HepG2 (cell line): ENCODE measurements at regions not wholly inside any gene's neighbourhood (a gene's known extent, or its start where the extent isn't known, plus 50 kb on each side); places are given as distances from the start of the nearest gene placed in this dataset.

Source experiments
- ATAC-seq: fragments of 200-7000 bp; cut with Tn5 transposase; 3 replicates; pipeline ENCODE4 v1.9.1; 2020; ENCODE audit warnings: mild to moderate bottlenecking, moderate library complexity
- BruUV-seq: library from RNA; stranded (reverse); fragments of 400-500 nt; replicated peaks from 2 replicates; lab custom pipeline; 2021; lab: Mats Ljungman, UMichigan
- CTCF ChIA-PET: fragments of 300-600 bp; formaldehyde crosslinking; extraction: SDS; loops from one replicate; lab custom pipeline; 2021; ENCODE audit warnings: low total read pairs, inconsistent platforms, low intra/inter-chr PET ratio; lab: Yijun Ruan, JAX
- POLR2A ChIA-PET: fragments of 350-600 bp; sonication (Branson Sonifier 250); formaldehyde crosslinking; loops from one replicate; lab custom pipeline; 2020; ENCODE audit warnings: antibody characterized with exemption, inconsistent platforms; lab: Yijun Ruan, JAX
- DNase-seq: peaks from one replicate; pipeline ENCODE4 v3.0.0-alpha.2; 2015; ENCODE audit warnings: low spot score
- FAIRE-seq: peaks from 3 replicates; lab custom pipeline; 2011; peaks lifted over from hg19 to GRCh38; lab: Jason Lieb, UNC
- H2AFZ ChIP-seq: one replicate; pipeline ENCODE4 v1.6.1; 2011; ENCODE audit warnings: low read length, inconsistent platforms
- H3K27ac ChIP-seq: fragments of 300-600 bp; 3 replicates; pipeline ENCODE4 v1.8.0; 2011; ENCODE audit warnings: mixed run types, mild to moderate bottlenecking, mixed read lengths, low read length, inconsistent platforms; ENCODE audit not compliant: insufficient read depth; ENCODE audit errors: extremely low read length
- H3K27me3 ChIP-seq, 2 experiments: fragments of 200-600 bp in 1 of 2; 2 replicates in 1 of 2; 3 replicates in 1 of 2; pipeline versions ENCODE4 v1.6.0 to v1.8.0; 2011; ENCODE audit warnings: low read length in 2 of 2, mild to moderate bottlenecking in 2 of 2, moderate library complexity in 2 of 2, inconsistent platforms in 1 of 2; ENCODE audit not compliant: insufficient read depth in 2 of 2, control insufficient read depth in 1 of 2
- H3K36me3 ChIP-seq, 2 experiments: fragments of 200-600 bp in 1 of 2; replicated peaks in 1 of 2; 2 replicates in 1 of 2; 3 replicates in 1 of 2; pipeline versions ENCODE4 v1.5.1 to v1.8.0; 2011; ENCODE audit warnings: low read length in 2 of 2, inconsistent platforms in 1 of 2; ENCODE audit not compliant: insufficient read depth in 2 of 2, control insufficient read depth in 1 of 2
- H3K4me1 ChIP-seq: 2 replicates; pipeline ENCODE4 v1.5.1; 2012; ENCODE audit warnings: low read length, inconsistent platforms; ENCODE audit not compliant: insufficient read depth
- H3K4me2 ChIP-seq: 2 replicates; pipeline ENCODE4 v1.6.0; 2011; ENCODE audit warnings: low read depth, low read length, inconsistent platforms
- H3K4me3 ChIP-seq, 3 experiments: fragments of 200-600 bp in 1 of 3; sonication (generic), shearing (Covaris generic) in 1 of 3; replicated peaks in 1 of 3; 2 replicates each; pipeline ENCODE4 v1.5.1; 2011 to 2016; ENCODE audit warnings: low read length in 3 of 3, inconsistent platforms in 2 of 3, low read depth in 2 of 3, mild to moderate bottlenecking in 2 of 3, control low read depth in 1 of 3, mixed read lengths in 1 of 3; ENCODE audit not compliant: insufficient read depth in 1 of 3
- H3K79me2 ChIP-seq: one replicate; pipeline ENCODE4 v1.6.1; 2011; ENCODE audit warnings: low read length, inconsistent platforms; ENCODE audit not compliant: insufficient read depth
- H3K9ac ChIP-seq: 2 replicates; pipeline ENCODE4 v1.6.0; 2011; ENCODE audit warnings: mild to moderate bottlenecking, low read depth, low read length, inconsistent platforms; ENCODE audit not compliant: insufficient read depth
- H3K9me3 ChIP-seq: 2 replicates; pipeline ENCODE4 v1.5.1; 2012; ENCODE audit warnings: mild to moderate bottlenecking, low read length
- H4K20me1 ChIP-seq: 2 replicates; pipeline ENCODE4 v1.6.0; 2011; ENCODE audit warnings: inconsistent platforms, mild to moderate bottlenecking, low read length, moderate library complexity; ENCODE audit not compliant: insufficient read depth
- ATM ChIP-seq: fragments of 450-650 bp; IDR thresholded peaks from 2 replicates; pipeline ENCODE4 v1.7.1; 2017; ENCODE audit warnings: mild to moderate bottlenecking, borderline replicate concordance
- CREB1 ChIP-seq, 2 experiments: fragments of 450-650 bp in 1 of 2; IDR thresholded peaks; 2 replicates each; pipeline ENCODE4 v1.6.1; 2016 to 2017; ENCODE audit warnings: control low read depth in 1 of 2, mild to moderate bottlenecking in 1 of 2, missing compliant biosample characterization in 1 of 2, missing genetic modification characterization in 1 of 2
- E2F1 ChIP-seq: sonication (generic); formaldehyde crosslinking; IDR thresholded peaks from 2 replicates; pipeline ENCODE4 v1.5.0; 2020; ENCODE audit warnings: missing genetic modification reagents
- FOSL1 ChIP-seq: sonication (generic); formaldehyde crosslinking; IDR thresholded peaks from 2 replicates; pipeline ENCODE4 v1.9.0; 2021; ENCODE audit warnings: missing genetic modification reagents, borderline replicate concordance
- IRX3 ChIP-seq: sonication (generic); formaldehyde crosslinking; IDR thresholded peaks from 2 replicates; pipeline ENCODE4 v1.8.1; 2023; ENCODE audit warnings: mild to moderate bottlenecking, low read depth, missing genetic modification reagents, borderline replicate concordance
- MNT ChIP-seq: fragments of 450-650 bp; IDR thresholded peaks from 2 replicates; pipeline ENCODE4 v1.6.1; 2016
- PHF5A ChIP-seq: IDR thresholded peaks from one replicate; pipeline ENCODE4 v1.6.1; 2018; ENCODE audit warnings: low read depth, missing genetic modification reagents; ENCODE audit not compliant: unreplicated experiment
- RAD51 ChIP-seq: fragments of 450-650 bp; IDR thresholded peaks from 2 replicates; pipeline ENCODE4 v1.6.1; 2016; ENCODE audit warnings: borderline replicate concordance
- TAF15 ChIP-seq: fragments of 200-400 bp; formaldehyde crosslinking; IDR thresholded peaks from one replicate; pipeline ENCODE4 v1.6.1; 2018; ENCODE audit warnings: mild to moderate bottlenecking, low read depth, low read length; ENCODE audit not compliant: poor library complexity, severe bottlenecking
- TCF7L2 ChIP-seq: IDR thresholded peaks from 2 replicates; pipeline ENCODE4 v1.6.1; 2011; ENCODE audit warnings: mild to moderate bottlenecking, low read depth, low read length, moderate library complexity
- USF2 ChIP-seq, 2 experiments: sonication (generic) in 1 of 2; formaldehyde crosslinking in 1 of 2; IDR thresholded peaks; 2 replicates each; pipeline versions ENCODE4 v1.5.1 to v1.6.1; 2011 to 2020; ENCODE audit warnings: borderline replicate concordance in 1 of 2, low read depth in 1 of 2, low read length in 1 of 2, mild to moderate bottlenecking in 1 of 2, missing genetic modification reagents in 1 of 2, moderate library complexity in 1 of 2
- ZNF180 ChIP-seq: sonication (generic); formaldehyde crosslinking; IDR thresholded peaks from 2 replicates; pipeline ENCODE4 v1.4.0; 2020; ENCODE audit warnings: low read depth, missing genetic modification reagents, borderline replicate concordance
- ZNF558 ChIP-seq: sonication (generic); formaldehyde crosslinking; IDR thresholded peaks from 2 replicates; pipeline ENCODE4 v1.9.0; 2022; ENCODE audit warnings: mild to moderate bottlenecking, missing genetic modification reagents, borderline replicate concordance
- ZNF724P ChIP-seq: sonication (generic); formaldehyde crosslinking; IDR thresholded peaks from 2 replicates; pipeline ENCODE4 v1.8.0; 2022; ENCODE audit warnings: missing genetic modification reagents, borderline replicate concordance
- ZNF883 ChIP-seq: sonication (generic); formaldehyde crosslinking; IDR thresholded peaks from 2 replicates; pipeline ENCODE4 v1.5.1; 2020; ENCODE audit warnings: mild to moderate bottlenecking, missing genetic modification reagents; ENCODE audit errors: not compliant biosample characterization
- WGBS: methylation state at CpG from one replicate; pipeline ENCODE4 v1.1.6; 2017; ENCODE audit warnings: low lambda C conversion rate; 5-methylcytosine and 5-hydroxymethylcytosine counted together
- in situ Hi-C: cut with HindIII; loops from 2 replicates; pipeline ENCODE4 v1.10.0; 2017; ENCODE audit warnings: low pct_unique_long_range_greater_than_20kb; ENCODE audit not compliant: extremely low pct_ligation_motif_present
- intact Hi-C: fragments of 100-400 bp; cut with micrococcal nuclease; formaldehyde crosslinking; loops from one replicate; pipeline ENCODE4 v1.10.0; 2022; ENCODE audit not compliant: unreplicated experiment

DNA sequence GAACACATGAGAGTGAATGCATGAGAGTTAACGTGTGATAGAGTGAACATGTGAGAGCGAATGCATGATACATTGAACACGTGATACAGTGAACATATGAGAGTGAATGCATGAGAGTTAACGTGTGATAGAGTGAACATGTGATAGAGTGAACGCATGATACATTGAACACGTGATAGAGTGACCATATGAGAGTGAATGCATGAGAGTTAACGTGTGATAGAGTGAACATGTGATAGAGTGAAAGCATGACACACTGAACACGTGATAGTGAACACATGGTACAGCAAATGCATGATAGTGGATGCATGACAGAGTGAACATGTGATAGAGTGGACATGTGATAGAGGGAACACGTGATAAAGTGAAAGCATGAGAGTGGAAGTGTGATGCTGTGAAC is 517.9 kb downstream of the EIPR1 start:
- TF ChIP-seq ZNF883 (CRISPR knock-in tag) = no peak
- TF ChIP-seq TCF7L2 = no peak
- TF ChIP-seq ZNF180 (CRISPR knock-in tag) = no peak
- no peak for TF ChIP-seq E2F1 (CRISPR knock-in tag)
- TF ChIP-seq PHF5A = no peak
- TF ChIP-seq ZNF558 (CRISPR knock-in tag) = no peak
- TF ChIP-seq RAD51 = peak; percentile 86
- no peak for TF ChIP-seq FOSL1 (CRISPR knock-in tag)
- no peak for TF ChIP-seq TAF15
- 0 out of 2 replicates have a peak, but pooled peaks have one; percentile 1 for TF ChIP-seq CREB1 (IDR thresholded peaks at IDR 0.05)
- no peak for TF ChIP-seq CREB1 (CRISPR knock-in tag; IDR thresholded peaks at IDR 0.05)
- no peak for TF ChIP-seq IRX3 (CRISPR knock-in tag)
- TF ChIP-seq USF2 (IDR thresholded peaks at IDR 0.05; ENCODE audit: low read depth, low read length) = peak; percentile 79
- no peak for TF ChIP-seq USF2 (CRISPR knock-in tag; IDR thresholded peaks at IDR 0.05; ENCODE audit: borderline replicate concordance)
- TF ChIP-seq ZNF724P = no peak
- TF ChIP-seq ATM = no peak
- TF ChIP-seq MNT = peak; percentile 100
- H2AFZ ChIP-seq = no peak overlapping the region
- no peaks in the 10 kb centered on the region for H3K4me1 ChIP-seq
- CTCF ChIA-PET = no interaction called here
- H3K9ac ChIP-seq = no peak overlapping the region
- WGBS = 8% methylated on average over 9 of the region's 9 CpGs
- peaks cover 1 to 18% of the 10 kb centered on the region in 2 experiments; a peak in 1 of 5 replicates for H3K27me3 ChIP-seq
- no peaks in the 10 kb centered on the region for H4K20me1 ChIP-seq
- FAIRE-seq = no peak
- H3K27ac ChIP-seq = no peak overlapping the region
- in situ Hi-C loops (no loop called here), intact Hi-C loops (no loop called here)
- DNase-seq = no peak
- H3K36me3 ChIP-seq = no peaks in the 10 kb centered on the region
- H3K79me2 ChIP-seq = no peaks in the 10 kb centered on the region
- no peak overlapping the region for H3K4me3 ChIP-seq
- POLR2A ChIA-PET = no interaction called here
- no peaks in the 10 kb centered on the region for H3K9me3 ChIP-seq
- no peak overlapping the region for H3K4me2 ChIP-seq
- ATAC-seq = no peak
- no TSS peak for BruUV-seq
